ENCODE measurements at regions not wholly inside any gene's neighbourhood (a gene's known extent, or its start where the extent isn't known, plus 50 kb on each side); places are given as distances from the start of the nearest gene placed in this dataset.

GRCh38 chr13:58721273-58721672, 1089.7 kb downstream of the PCDH17 start:
- H3K4me1 ChIP-seq (ENCODE audit: insufficient read depth): no peaks in the 10 kb centered on the region
- H3K9me3 ChIP-seq: no peaks in the 10 kb centered on the region
- no peak for DNase-seq
- H3K27me3 ChIP-seq: no peaks in the 10 kb centered on the region
- H3K27ac ChIP-seq: no peak overlapping the region
- no peak overlapping the region for H3K4me3 ChIP-seq
- intact Hi-C loops (cut with DNase I): no loop called here
- no peak for TF ChIP-seq POLR2A (IDR thresholded peaks at IDR 0.05)
- TF ChIP-seq CTCF (IDR thresholded peaks at IDR 0.05): no peak
- WGBS, 3 donors: 63 to 71% (median 65%) methylated on average over 1 of the region's 1 CpG
- no peaks in the 10 kb centered on the region for H3K36me3 ChIP-seq

DNA sequence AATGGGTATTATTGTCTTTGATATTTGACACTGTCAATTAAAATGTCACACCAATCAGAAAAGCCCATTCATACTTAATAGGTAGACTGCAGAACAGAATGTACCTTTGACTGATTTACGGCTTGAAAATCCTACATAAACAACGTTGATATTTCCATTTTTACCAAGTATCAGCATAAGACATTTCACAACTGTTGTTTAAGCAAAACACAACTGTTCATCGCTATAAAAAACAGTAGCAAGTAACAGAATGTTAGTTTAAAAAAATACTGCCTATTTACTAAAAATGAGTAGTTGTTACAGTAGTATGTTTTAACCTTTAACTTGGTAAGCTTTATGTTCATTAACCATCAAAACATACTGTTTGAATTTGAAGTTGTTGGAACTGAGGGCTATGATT, 1096.6 kb downstream of the PCDH17 start:
- DNase-seq: no peak
- no peaks in the 10 kb centered on the region for H3K9me3 ChIP-seq
- H3K4me3 ChIP-seq: no peak overlapping the region
- 13 to 41% (median 16%) methylated on average over 3 of the region's 3 CpGs for WGBS, 3 donors
- intact Hi-C loops (cut with DNase I): no loop called here
- TF ChIP-seq EP300 (IDR thresholded peaks at IDR 0.05): no peak
- TF ChIP-seq CTCF (IDR thresholded peaks at IDR 0.05): no peak
- no peak for TF ChIP-seq POLR2A (IDR thresholded peaks at IDR 0.05)
- no peak overlapping the region for H3K27ac ChIP-seq
- H3K27me3 ChIP-seq: no peaks in the 10 kb centered on the region
- H3K4me1 ChIP-seq (ENCODE audit: insufficient read depth): no peaks in the 10 kb centered on the region
- H3K36me3 ChIP-seq: no peaks in the 10 kb centered on the region

- 11 to 30% (median 13%) methylated on average over 1 of the region's 1 CpG for WGBS, 3 donors
- TF ChIP-seq POLR2A (IDR thresholded peaks at IDR 0.05): no peak
- TF ChIP-seq CTCF (IDR thresholded peaks at IDR 0.05): no peak
- no peak for TF ChIP-seq EP300 (IDR thresholded peaks at IDR 0.05)
- intact Hi-C loops (cut with DNase I): no loop called here
- no peaks in the 10 kb centered on the region for H3K27me3 ChIP-seq
- no peaks in the 10 kb centered on the region for H3K36me3 ChIP-seq
- no peak overlapping the region for H3K27ac ChIP-seq
- H3K9me3 ChIP-seq: no peaks in the 10 kb centered on the region
- no peak for DNase-seq
- no peak overlapping the region for H3K4me3 ChIP-seq
- no peaks in the 10 kb centered on the region for H3K4me1 ChIP-seq (ENCODE audit: insufficient read depth)
These were observed 1097.8 kb downstream of the PCDH17 start for GRCh38 chr13:58729361-58729760.

DNA sequence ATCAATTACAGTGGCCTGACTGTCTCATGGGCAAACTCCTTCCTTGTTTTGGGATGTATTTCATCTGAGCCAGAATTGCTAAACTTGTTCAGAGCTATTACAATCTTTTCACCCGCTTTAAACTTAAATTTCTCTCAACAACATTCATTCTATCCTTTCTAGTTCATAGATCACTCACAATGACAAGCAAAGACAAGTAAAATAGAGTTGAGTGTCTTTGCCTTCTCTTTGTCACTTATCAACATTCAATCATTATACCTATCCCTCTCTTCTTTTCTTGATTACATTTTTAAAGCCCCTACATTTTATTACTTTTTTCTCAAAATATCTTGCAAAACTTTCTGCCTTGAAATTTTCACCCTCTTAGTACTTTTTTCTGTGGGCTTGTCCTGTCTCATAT, 1113.1 kb downstream of the PCDH17 start:
- Histone ChIP-seq H3K27ac (no peak overlapping the region), H3K4me1 (ENCODE audit: insufficient read depth) (no peaks in the 10 kb centered on the region), H3K9me3 (no peaks in the 10 kb centered on the region), H3K36me3 (no peaks in the 10 kb centered on the region), H3K27me3 (no peaks in the 10 kb centered on the region), H3K4me3 (no peak overlapping the region)
- no peak for DNase-seq
- TF ChIP-seq EP300 (IDR thresholded peaks at IDR 0.05) (no peak), CTCF (IDR thresholded peaks at IDR 0.05) (no peak), POLR2A (IDR thresholded peaks at IDR 0.05) (no peak)
- WGBS, 3 donors: 83 to 94% (median 86%) methylated on average over 1 of the region's 1 CpG
- intact Hi-C loops (cut with DNase I): no loop called here

- intact Hi-C loops (cut with DNase I): no loop called here
- H3K36me3 ChIP-seq: no peaks in the 10 kb centered on the region
These were observed 1136.0 kb downstream of the PCDH17 start for GRCh38 chr13:58767566-58767965.

More at GRCh38 chr13:58767566-58767965, 1136.0 kb downstream of the PCDH17 start:
- no peak for DNase-seq
- Histone ChIP-seq H3K4me1 (ENCODE audit: insufficient read depth) (no peaks in the 10 kb centered on the region), H3K9me3 (no peaks in the 10 kb centered on the region), H3K4me3 (no peak overlapping the region), H3K27me3 (no peaks in the 10 kb centered on the region), H3K27ac (no peak overlapping the region)
- TF ChIP-seq CTCF (IDR thresholded peaks at IDR 0.05) (no peak), POLR2A (IDR thresholded peaks at IDR 0.05) (no peak), EP300 (IDR thresholded peaks at IDR 0.05) (no peak)
- 3 to 11% (median 7%) methylated on average over 2 of the region's 2 CpGs for WGBS, 3 donors
